ENCODE measurements at regions not wholly inside any gene's neighbourhood (a gene's known extent, or its start where the extent isn't known, plus 50 kb on each side); places are given as distances from the start of the nearest gene placed in this dataset.

GRCh38 chr18:76589866-76590265, 94.8 kb upstream of the ZNF516 start:
- TF ChIP-seq, protein P1, sequence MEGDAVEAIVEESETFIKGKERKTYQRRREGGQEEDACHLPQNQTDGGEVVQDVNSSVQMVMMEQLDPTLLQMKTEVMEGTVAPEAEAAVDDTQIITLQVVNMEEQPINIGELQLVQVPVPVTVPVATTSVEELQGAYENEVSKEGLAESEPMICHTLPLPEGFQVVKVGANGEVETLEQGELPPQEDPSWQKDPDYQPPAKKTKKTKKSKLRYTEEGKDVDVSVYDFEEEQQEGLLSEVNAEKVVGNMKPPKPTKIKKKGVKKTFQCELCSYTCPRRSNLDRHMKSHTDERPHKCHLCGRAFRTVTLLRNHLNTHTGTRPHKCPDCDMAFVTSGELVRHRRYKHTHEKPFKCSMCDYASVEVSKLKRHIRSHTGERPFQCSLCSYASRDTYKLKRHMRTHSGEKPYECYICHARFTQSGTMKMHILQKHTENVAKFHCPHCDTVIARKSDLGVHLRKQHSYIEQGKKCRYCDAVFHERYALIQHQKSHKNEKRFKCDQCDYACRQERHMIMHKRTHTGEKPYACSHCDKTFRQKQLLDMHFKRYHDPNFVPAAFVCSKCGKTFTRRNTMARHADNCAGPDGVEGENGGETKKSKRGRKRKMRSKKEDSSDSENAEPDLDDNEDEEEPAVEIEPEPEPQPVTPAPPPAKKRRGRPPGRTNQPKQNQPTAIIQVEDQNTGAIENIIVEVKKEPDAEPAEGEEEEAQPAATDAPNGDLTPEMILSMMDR (IDR thresholded peaks at IDR 0.05), result no peak
- TF ChIP-seq EP300 (IDR thresholded peaks at IDR 0.05), result no peak
